Activated T-cell treated with anti-CD3 and anti-CD28 coated beads, Interleukin-2, amount 50 U/mL, for 72 hours (primary cell): ENCODE measurements at regions not wholly inside any gene's neighbourhood (a gene's known extent, or its start where the extent isn't known, plus 50 kb on each side); places are given as distances from the start of the nearest gene placed in this dataset.

Source experiments
- ATAC-seq, 2 donors: fragments of 150-1000 bp; cut with Tn5 transposase; replicated peaks in 1 of 2; 2 replicates each; pipeline ENCODE4 v1.10.0; 2021; ENCODE audit warnings: moderate library complexity in 2 of 2, mild to moderate bottlenecking in 1 of 2
- DNase-seq, 2 donors: peaks; one replicate each; pipeline ENCODE4 v3.0.0; 2021 to 2022; ENCODE audit warnings: mixed read lengths in 1 of 2
- H3K27ac Mint-ChIP-seq: one replicate; pipeline ENCODE4 v1.8.0; 2022; ENCODE audit warnings: mild to moderate bottlenecking, moderate library complexity, mixed read lengths
- H3K27me3 Mint-ChIP-seq: one replicate; pipeline ENCODE4 v1.8.0; 2022; ENCODE audit warnings: low read depth, mixed read lengths
- H3K36me3 Mint-ChIP-seq, 2 donors: one replicate each; pipeline ENCODE4 v1.8.0; 2022; ENCODE audit warnings: mixed read lengths in 2 of 2, mild to moderate bottlenecking in 1 of 2; ENCODE audit not compliant: insufficient read depth in 2 of 2
- H3K4me1 Mint-ChIP-seq: one replicate; pipeline ENCODE4 v1.8.0; 2022; ENCODE audit warnings: low read depth, mixed read lengths
- H3K4me3 Mint-ChIP-seq, 2 donors: one replicate each; pipeline ENCODE4 v1.8.0; 2022; ENCODE audit warnings: mild to moderate bottlenecking in 2 of 2, mixed read lengths in 2 of 2, moderate library complexity in 2 of 2
- H3K9me3 Mint-ChIP-seq, 2 donors: one replicate each; pipeline ENCODE4 v1.8.0; 2022; ENCODE audit warnings: mixed read lengths in 2 of 2

GRCh38 chr6:6964675-6965074, 143.1 kb upstream of the RREB1 start:
- no peaks in the 10 kb centered on the region for H3K36me3 Mint-ChIP-seq
- peaks cover 10% of the 10 kb centered on the region for H3K27me3 Mint-ChIP-seq
- H3K4me3 Mint-ChIP-seq, result no peak overlapping the region
- no peak overlapping the region for H3K27ac Mint-ChIP-seq
- ATAC-seq (no peak), DNase-seq (no peak)
- peaks cover 0 to 2% of the 10 kb centered on the region in 2 donors for H3K9me3 Mint-ChIP-seq
- no peaks in the 10 kb centered on the region for H3K4me1 Mint-ChIP-seq

- no peak overlapping the region for H3K27ac Mint-ChIP-seq
- H3K36me3 Mint-ChIP-seq, result no peaks in the 10 kb centered on the region
- DNase-seq (no peak), ATAC-seq (no peak)
- H3K9me3 Mint-ChIP-seq, result no peaks in the 10 kb centered on the region
- no peak overlapping the region for H3K4me3 Mint-ChIP-seq
- H3K27me3 Mint-ChIP-seq, result peaks cover 10% of the 10 kb centered on the region
- H3K4me1 Mint-ChIP-seq, result no peaks in the 10 kb centered on the region
These were observed 141.6 kb upstream of the RREB1 start for GRCh38 chr6:6966127-6966526.

GRCh38 chr6:6966569-6966968, 141.2 kb upstream of the RREB1 start:
- Mint-ChIP-seq H3K36me3 (no peaks in the 10 kb centered on the region), H3K9me3 (no peaks in the 10 kb centered on the region), H3K4me3 (no peak overlapping the region), H3K27me3 (peaks cover 10% of the 10 kb centered on the region), H3K27ac (no peak overlapping the region), H3K4me1 (no peaks in the 10 kb centered on the region)
- no peak for DNase-seq
- no peak for ATAC-seq

GRCh38 chr6:6968357-6968730, 139.4 kb upstream of the RREB1 start:
- Mint-ChIP-seq H3K36me3 (no peaks in the 10 kb centered on the region), H3K4me1 (no peaks in the 10 kb centered on the region), H3K27me3 (peaks cover 10% of the 10 kb centered on the region), H3K4me3 (no peak overlapping the region), H3K27ac (no peak overlapping the region), H3K9me3 (no peaks in the 10 kb centered on the region)
- DNase-seq (no peak), ATAC-seq (no peak)

- Mint-ChIP-seq H3K4me1 (no peaks in the 10 kb centered on the region), H3K4me3 (no peak overlapping the region), H3K27ac (no peak overlapping the region), H3K36me3 (no peaks in the 10 kb centered on the region), H3K27me3 (peaks cover 10% of the 10 kb centered on the region), H3K9me3 (no peaks in the 10 kb centered on the region)
- ATAC-seq (no peak), DNase-seq (no peak)
These were observed 138.8 kb upstream of the RREB1 start for GRCh38 chr6:6968731-6969552.

- H3K27ac Mint-ChIP-seq, result no peak overlapping the region
- no peak overlapping the region for H3K4me3 Mint-ChIP-seq
- no peak for ATAC-seq
- H3K9me3 Mint-ChIP-seq, result no peaks in the 10 kb centered on the region
- no peaks in the 10 kb centered on the region for H3K36me3 Mint-ChIP-seq
- H3K4me1 Mint-ChIP-seq, result no peaks in the 10 kb centered on the region
- H3K27me3 Mint-ChIP-seq, result peaks cover 10% of the 10 kb centered on the region
- no peak for DNase-seq
These were observed 138.0 kb upstream of the RREB1 start for GRCh38 chr6:6969761-6970223.

- H3K4me1 Mint-ChIP-seq, result no peaks in the 10 kb centered on the region
- DNase-seq (no peak), ATAC-seq (no peak)
- H3K27me3 Mint-ChIP-seq, result no peaks in the 10 kb centered on the region
- H3K9me3 Mint-ChIP-seq, result no peaks in the 10 kb centered on the region
- H3K36me3 Mint-ChIP-seq, result no peaks in the 10 kb centered on the region
- no peak overlapping the region for H3K27ac Mint-ChIP-seq
- H3K4me3 Mint-ChIP-seq, result no peak overlapping the region
These were observed 136.9 kb upstream of the RREB1 start for GRCh38 chr6:6970851-6971250.

GRCh38 chr6:6971369-6971768, 136.4 kb upstream of the RREB1 start:
- H3K36me3 Mint-ChIP-seq, result no peaks in the 10 kb centered on the region
- no peak overlapping the region for H3K4me3 Mint-ChIP-seq
- no peak for DNase-seq
- H3K9me3 Mint-ChIP-seq, result no peaks in the 10 kb centered on the region
- H3K27ac Mint-ChIP-seq, result no peak overlapping the region
- no peaks in the 10 kb centered on the region for H3K27me3 Mint-ChIP-seq
- no peaks in the 10 kb centered on the region for H3K4me1 Mint-ChIP-seq
- no peak for ATAC-seq

- Mint-ChIP-seq H3K27ac (no peak overlapping the region), H3K27me3 (no peaks in the 10 kb centered on the region), H3K36me3 (no peaks in the 10 kb centered on the region), H3K4me1 (no peaks in the 10 kb centered on the region), H3K4me3 (no peak overlapping the region), H3K9me3 (no peaks in the 10 kb centered on the region)
- DNase-seq (no peak), ATAC-seq (no peak)
These were observed 135.3 kb upstream of the RREB1 start for GRCh38 chr6:6972456-6972855.

GRCh38 chr6:6973721-6974120, 134.0 kb upstream of the RREB1 start:
- no peaks in the 10 kb centered on the region for H3K27me3 Mint-ChIP-seq

GRCh38 chr6:6975459-6976111, 132.2 kb upstream of the RREB1 start:
- no peaks in the 10 kb centered on the region for H3K27me3 Mint-ChIP-seq
- H3K9me3 Mint-ChIP-seq, result no peaks in the 10 kb centered on the region
- H3K27ac Mint-ChIP-seq, result no peak overlapping the region
- H3K36me3 Mint-ChIP-seq, result no peaks in the 10 kb centered on the region
- DNase-seq (no peak), ATAC-seq (no peak)
- H3K4me3 Mint-ChIP-seq, result no peak overlapping the region
- no peaks in the 10 kb centered on the region for H3K4me1 Mint-ChIP-seq

More at GRCh38 chr6:6973721-6974120, 134.0 kb upstream of the RREB1 start:
- ATAC-seq, result no peak
- no peaks in the 10 kb centered on the region for H3K9me3 Mint-ChIP-seq
- H3K4me1 Mint-ChIP-seq, result no peaks in the 10 kb centered on the region
- DNase-seq, result no peak
- H3K4me3 Mint-ChIP-seq, result no peak overlapping the region
- H3K36me3 Mint-ChIP-seq, result no peaks in the 10 kb centered on the region
- H3K27ac Mint-ChIP-seq, result no peak overlapping the region

GRCh38 chr6:6976193-6976592, 131.6 kb upstream of the RREB1 start:
- no peak overlapping the region for H3K27ac Mint-ChIP-seq
- H3K4me1 Mint-ChIP-seq, result no peaks in the 10 kb centered on the region
- DNase-seq (no peak), ATAC-seq (no peak)
- no peaks in the 10 kb centered on the region for H3K36me3 Mint-ChIP-seq
- no peak overlapping the region for H3K4me3 Mint-ChIP-seq
- no peaks in the 10 kb centered on the region for H3K9me3 Mint-ChIP-seq
- no peaks in the 10 kb centered on the region for H3K27me3 Mint-ChIP-seq

GRCh38 chr6:6978731-6979130, 129.0 kb upstream of the RREB1 start:
- no peak overlapping the region for H3K4me3 Mint-ChIP-seq
- DNase-seq (no peak), ATAC-seq (no peak)
- H3K9me3 Mint-ChIP-seq, result no peaks in the 10 kb centered on the region
- no peaks in the 10 kb centered on the region for H3K4me1 Mint-ChIP-seq
- peaks cover 7% of the 10 kb centered on the region for H3K27me3 Mint-ChIP-seq
- H3K27ac Mint-ChIP-seq, result no peak overlapping the region
- no peaks in the 10 kb centered on the region for H3K36me3 Mint-ChIP-seq
